ENCODE measurements at regions not wholly inside any gene's neighbourhood (a gene's known extent, or its start where the extent isn't known, plus 50 kb on each side); places are given as distances from the start of the nearest gene placed in this dataset.

DNA sequence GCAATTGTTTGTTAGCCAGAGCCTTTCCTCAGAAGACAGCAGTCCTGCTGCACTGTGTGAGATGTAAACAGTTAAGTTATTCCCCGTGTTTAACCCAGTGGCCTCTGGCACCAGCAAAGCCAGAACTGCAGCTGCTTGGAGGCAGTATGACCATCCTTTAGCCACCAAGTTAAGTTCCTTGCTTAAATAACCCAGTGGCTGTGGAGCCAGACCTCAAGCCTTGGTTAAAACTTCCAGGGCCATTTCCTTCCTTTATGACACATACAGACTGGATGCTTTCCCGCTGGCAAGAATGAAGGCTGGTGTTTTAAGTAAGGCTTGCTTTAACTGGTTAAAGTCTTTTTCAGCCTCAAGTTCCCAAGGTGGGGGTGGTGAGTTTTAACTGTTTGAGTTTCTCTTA, 379.8 kb downstream of the DCAF12L2 start:
- H3K27ac ChIP-seq = no peak overlapping the region
- H3K79me2 ChIP-seq (ENCODE audit: low read depth) = no peaks in the 10 kb centered on the region
- H3K9me3 ChIP-seq (ENCODE audit: low read depth) = no peaks in the 10 kb centered on the region
- no peaks in the 10 kb centered on the region for H3F3A ChIP-seq (ENCODE audit: low read depth)
- peak; percentile 3 for DNase-seq (ENCODE audit: low spot score)
- H2AFZ ChIP-seq (replicated peaks) = no peak overlapping the region
- no peak overlapping the region for H3K4me3 Mint-ChIP-seq
- no peaks in the 10 kb centered on the region for H3K36me3 Mint-ChIP-seq
- H3K4me2 ChIP-seq = no peak overlapping the region
- no peaks in the 10 kb centered on the region for H3K4me1 ChIP-seq
- no peaks in the 10 kb centered on the region for H3K27me3 Mint-ChIP-seq (ENCODE audit: insufficient read depth, low read depth)
- TF ChIP-seq EZH2 (IDR thresholded peaks at IDR 0.05) = no peak
- TF ChIP-seq, protein P1, sequence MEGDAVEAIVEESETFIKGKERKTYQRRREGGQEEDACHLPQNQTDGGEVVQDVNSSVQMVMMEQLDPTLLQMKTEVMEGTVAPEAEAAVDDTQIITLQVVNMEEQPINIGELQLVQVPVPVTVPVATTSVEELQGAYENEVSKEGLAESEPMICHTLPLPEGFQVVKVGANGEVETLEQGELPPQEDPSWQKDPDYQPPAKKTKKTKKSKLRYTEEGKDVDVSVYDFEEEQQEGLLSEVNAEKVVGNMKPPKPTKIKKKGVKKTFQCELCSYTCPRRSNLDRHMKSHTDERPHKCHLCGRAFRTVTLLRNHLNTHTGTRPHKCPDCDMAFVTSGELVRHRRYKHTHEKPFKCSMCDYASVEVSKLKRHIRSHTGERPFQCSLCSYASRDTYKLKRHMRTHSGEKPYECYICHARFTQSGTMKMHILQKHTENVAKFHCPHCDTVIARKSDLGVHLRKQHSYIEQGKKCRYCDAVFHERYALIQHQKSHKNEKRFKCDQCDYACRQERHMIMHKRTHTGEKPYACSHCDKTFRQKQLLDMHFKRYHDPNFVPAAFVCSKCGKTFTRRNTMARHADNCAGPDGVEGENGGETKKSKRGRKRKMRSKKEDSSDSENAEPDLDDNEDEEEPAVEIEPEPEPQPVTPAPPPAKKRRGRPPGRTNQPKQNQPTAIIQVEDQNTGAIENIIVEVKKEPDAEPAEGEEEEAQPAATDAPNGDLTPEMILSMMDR (IDR thresholded peaks at IDR 0.05) = no peak
- no peak for TF ChIP-seq EZH2phosphoT487 (IDR thresholded peaks at IDR 0.05)
- no peaks in the 10 kb centered on the region for H3K4me1 Mint-ChIP-seq
- peaks cover 10% of the 10 kb centered on the region for H3K9me3 Mint-ChIP-seq
- no peak overlapping the region for H3K27ac Mint-ChIP-seq
- no peak overlapping the region for H3K4me3 ChIP-seq
- H4K20me1 ChIP-seq (ENCODE audit: low read depth) = no peaks in the 10 kb centered on the region
- no peaks in the 10 kb centered on the region for H3K36me3 ChIP-seq
- no peak overlapping the region for H3K9ac ChIP-seq
- no peaks in the 10 kb centered on the region for H3K27me3 ChIP-seq

DNA sequence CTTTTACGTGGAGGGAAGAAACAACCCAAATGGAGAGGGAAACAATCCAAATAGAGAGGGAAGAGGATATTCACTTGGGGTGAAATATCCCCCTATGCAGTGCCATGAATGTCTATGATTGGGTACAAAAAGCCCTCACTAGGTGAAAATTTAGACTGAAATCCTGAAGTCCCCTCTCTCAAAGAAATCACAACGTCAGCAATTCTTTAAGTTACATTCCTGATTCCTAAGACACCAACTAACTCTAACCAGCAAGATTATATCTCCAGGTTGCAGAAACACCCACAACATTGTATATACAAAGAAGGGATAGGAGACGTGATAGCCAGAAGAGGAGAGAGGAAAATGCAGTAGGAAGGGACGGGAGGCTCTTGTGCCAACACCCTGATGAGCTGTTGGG, 374.3 kb downstream of the DCAF12L2 start:
- no peaks in the 10 kb centered on the region for H4K20me1 ChIP-seq (ENCODE audit: low read depth)
- no peak overlapping the region for H3K27ac Mint-ChIP-seq
- H3K4me3 ChIP-seq = no peak overlapping the region
- no peaks in the 10 kb centered on the region for H3K79me2 ChIP-seq (ENCODE audit: low read depth)
- no peaks in the 10 kb centered on the region for H3K4me1 Mint-ChIP-seq
- H3K36me3 ChIP-seq = no peaks in the 10 kb centered on the region
- H3K4me1 ChIP-seq = no peaks in the 10 kb centered on the region
- TF ChIP-seq, protein P1 (IDR thresholded peaks at IDR 0.05) = no peak
- TF ChIP-seq EZH2phosphoT487 (IDR thresholded peaks at IDR 0.05) (no peak), EZH2 (IDR thresholded peaks at IDR 0.05) (no peak)
- no peaks in the 10 kb centered on the region for H3K36me3 Mint-ChIP-seq
- no peak overlapping the region for H2AFZ ChIP-seq (replicated peaks)
- H3K4me3 Mint-ChIP-seq = no peak overlapping the region
- H3K27me3 ChIP-seq = no peaks in the 10 kb centered on the region
- H3K9me3 ChIP-seq (ENCODE audit: low read depth) = no peaks in the 10 kb centered on the region
- no peak overlapping the region for H3K9ac ChIP-seq
- H3K9me3 Mint-ChIP-seq = peaks cover 10% of the 10 kb centered on the region
- no peak overlapping the region for H3K4me2 ChIP-seq
- DNase-seq (ENCODE audit: low spot score) = no peak
- H3K27ac ChIP-seq = no peak overlapping the region
- peaks cover 2% of the 10 kb centered on the region for H3K27me3 Mint-ChIP-seq (ENCODE audit: insufficient read depth, low read depth)
- no peaks in the 10 kb centered on the region for H3F3A ChIP-seq (ENCODE audit: low read depth)

DNA sequence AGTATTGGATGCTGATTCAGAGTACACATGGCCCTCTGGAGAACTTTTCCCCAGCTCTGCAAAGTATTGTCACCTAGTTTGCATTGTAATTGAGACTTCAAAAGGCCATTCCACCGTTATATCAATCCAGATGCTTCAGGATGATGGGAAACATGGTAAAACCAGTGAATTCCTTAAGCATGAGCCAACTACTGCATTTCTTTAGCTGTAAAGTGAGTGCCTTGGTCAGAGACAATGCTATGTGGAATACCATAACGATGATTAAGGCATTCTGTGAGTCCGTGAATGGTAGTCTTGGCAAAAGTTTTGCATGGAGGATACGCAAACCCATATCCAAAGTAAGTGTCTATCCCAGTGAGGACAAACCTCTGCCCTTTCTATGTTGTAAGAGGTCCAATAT, 355.2 kb downstream of the DCAF12L2 start:
- Histone ChIP-seq H3K27me3 (no peaks in the 10 kb centered on the region), H3K27ac (no peak overlapping the region), H3K36me3 (no peaks in the 10 kb centered on the region), H3K9ac (no peak overlapping the region), H3K4me2 (no peak overlapping the region), H3K79me2 (ENCODE audit: low read depth) (no peaks in the 10 kb centered on the region), H3K9me3 (ENCODE audit: low read depth) (no peaks in the 10 kb centered on the region), H3K4me3 (no peak overlapping the region), H2AFZ (replicated peaks) (no peak overlapping the region), H3K4me1 (no peaks in the 10 kb centered on the region), H3F3A (ENCODE audit: low read depth) (no peaks in the 10 kb centered on the region), H4K20me1 (ENCODE audit: low read depth) (no peaks in the 10 kb centered on the region)
- Mint-ChIP-seq H3K4me1 (no peaks in the 10 kb centered on the region), H3K9me3 (no peaks in the 10 kb centered on the region), H3K27me3 (ENCODE audit: insufficient read depth, low read depth) (no peaks in the 10 kb centered on the region), H3K4me3 (no peak overlapping the region), H3K36me3 (no peaks in the 10 kb centered on the region), H3K27ac (no peak overlapping the region)
- TF ChIP-seq EZH2phosphoT487 (IDR thresholded peaks at IDR 0.05) (no peak), EZH2 (IDR thresholded peaks at IDR 0.05) (no peak)
- TF ChIP-seq, protein P1 (IDR thresholded peaks at IDR 0.05) = no peak
- no peak for DNase-seq (ENCODE audit: low spot score)

All from neural progenitor cell (in vitro differentiated cells).